ENCODE measurements at regions not wholly inside any gene's neighbourhood (a gene's known extent, or its start where the extent isn't known, plus 50 kb on each side); places are given as distances from the start of the nearest gene placed in this dataset.

GRCh38 chr12:23245186-23245585 is 620.2 kb downstream of the ETNK1 start:
- TF ChIP-seq ZNF133 (tag by site-specific recombination; IDR thresholded peaks at IDR 0.05): no peak
- no peak for TF ChIP-seq ZNF132 (tag by site-specific recombination; IDR thresholded peaks at IDR 0.05; ENCODE audit: borderline replicate concordance)
- no peak for TF ChIP-seq ZNF184 (tag by site-specific recombination; IDR thresholded peaks at IDR 0.05)
- no peak for TF ChIP-seq CTCF (tag by site-specific recombination; IDR thresholded peaks at IDR 0.05)
- TF ChIP-seq SP7 (tag by site-specific recombination; IDR thresholded peaks at IDR 0.05): no peak
